Heart left ventricle (tissue), 16 donors: ENCODE measurements at regions not wholly inside any gene's neighbourhood (a gene's known extent, or its start where the extent isn't known, plus 50 kb on each side); places are given as distances from the start of the nearest gene placed in this dataset.

Source experiments
- ATAC-seq, 4 donors: fragments of 200-7000 bp; cut with Tn5 transposase; one replicate each; pipeline ENCODE4 v1.9.1; 2020 to 2022; ENCODE audit warnings: moderate library complexity in 4 of 4, mild to moderate bottlenecking in 3 of 4, moderate number of reproducible peaks in 1 of 4
- DNase-seq, 5 donors: peaks; one replicate each; pipeline ENCODE4 v3.0.0-alpha.2; 2020
- H3K27ac ChIP-seq, 12 donors: fragments of 200-600 bp; sonication (generic) in 4 of 12; one replicate each; pipeline versions ENCODE4 v1.5.0 to v1.8.0; 2016 to 2022; ENCODE audit warnings: mild to moderate bottlenecking in 2 of 12
- H3K27me3 ChIP-seq, 9 donors: fragments of 200-600 bp; sonication (generic) in 2 of 9; one replicate each; pipeline versions ENCODE4 v1.5.1 to v1.8.0; 2016 to 2022; ENCODE audit warnings: mild to moderate bottlenecking in 3 of 9
- H3K36me3 ChIP-seq, 9 donors: fragments of 200-600 bp; sonication (generic) in 2 of 9; one replicate each; pipeline versions ENCODE4 v1.5.0 to v1.8.0; 2018 to 2022; ENCODE audit warnings: mild to moderate bottlenecking in 2 of 9
- H3K4me1 ChIP-seq, 12 donors: fragments of 200-600 bp; sonication (generic) in 4 of 12; one replicate each; pipeline versions ENCODE4 v1.5.0 to v1.8.0; 2016 to 2022; ENCODE audit warnings: mild to moderate bottlenecking in 3 of 12
- H3K4me3 ChIP-seq, 12 donors: fragments of 200-600 bp; sonication (generic) in 4 of 12; one replicate each; pipeline versions ENCODE4 v1.5.0 to v1.8.0; 2017 to 2022; ENCODE audit warnings: mild to moderate bottlenecking in 9 of 12, moderate library complexity in 4 of 12
- H3K9me3 ChIP-seq, 12 donors: fragments of 200-600 bp; sonication (generic) in 4 of 12; one replicate each; pipeline versions ENCODE4 v1.5.0 to v1.8.0; 2016 to 2022; ENCODE audit warnings: mild to moderate bottlenecking in 1 of 12
- POLR2A ChIP-seq, 2 donors: fragments of 450-650 bp; IDR thresholded peaks; one replicate each; pipeline ENCODE4 v1.6.1; 2017; ENCODE audit warnings: antibody characterized with exemption in 2 of 2, mild to moderate bottlenecking in 2 of 2, moderate library complexity in 2 of 2
- WGBS, 4 donors: extraction: QIAGEN DNeasy Blood & Tissue Kit in 2 of 4; methylation state at CpG; one replicate each; pipeline versions ENCODE4 v1.1.5 to v1.1.7; 2013 to 2018; 5-methylcytosine and 5-hydroxymethylcytosine counted together
- intact Hi-C, 10 donors: fragments of 100-400 bp; cut with DNase I; formaldehyde crosslinking; loops; one replicate each; pipeline versions ENCODE4 v1.11.1 to v1.14.2; 2022
- TF ChIP-seq, protein P1 (sequence below), 12 donors: fragments of 200-600 bp; sonication (generic) in 4 of 12; IDR thresholded peaks; one replicate each; pipeline versions ENCODE4 v1.5.0 to v1.8.0; 2018 to 2022; ENCODE audit warnings: antibody characterized with exemption in 12 of 12, mild to moderate bottlenecking in 5 of 12
- donor health status: ischemic (EF 13 %, LVEDD 7.1; RV severe dilation, severe dysfunction).
- donor health status: healthy with polysubstance abuse.
- donor health status: DM: no; HTN: yes; CAD: no.
- donor health status: DM: no; HTN: no; CAD: no.
- donor health status: ischemic (EF 25% LVEDD 6.9; RV normal size, moderate dysfunction).
- donor health status: ischemic (EF 25% LVEDD 5.7; RV mildly dilated, moderate dysfunction).
- donor health status: healthy.
- donor health status: DM: yes; HTN: yes; CAD: no.
- donor health status: ischemic (EF 35%, LVEDD 5.7; RV mildly dilated, moderate dysfunction).
- donor health status: nonischemic (EF 11% LVEDD 7.7; RV severe dilation, severe dysfunction).
- donor health status: DM: yes; HTN: yes; CAD: no.
- donor health status: PGD.
- donor health status: ischemic (EF 29% LVEDD 5.4; RV normal size, mild dysfunction).
- donor health status: nonischemic (EF 23%, LVEDD 6.1; RV moderate dilation, normal function).

DNA sequence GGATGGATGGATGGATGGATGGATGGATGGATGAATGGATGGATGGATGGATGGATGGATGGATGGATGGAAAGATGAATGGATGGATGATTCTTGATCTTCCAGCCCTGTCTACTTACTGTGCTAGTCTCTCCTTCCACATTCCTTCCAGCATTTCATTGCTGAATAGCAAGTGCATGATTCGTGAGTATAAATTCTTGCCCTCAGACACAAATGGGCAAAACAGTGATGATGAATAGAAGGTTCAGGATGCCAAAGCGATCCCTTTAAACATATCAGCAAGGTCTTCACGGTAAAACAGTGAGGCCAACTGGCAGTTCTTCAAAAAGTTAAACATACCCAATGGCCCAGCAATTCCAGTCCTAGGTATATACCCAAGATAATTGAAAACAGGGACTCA is 400.2 kb downstream of the MN1 start:
- intact Hi-C loops = loop anchor here in 3 of 10 donors (10.0 kb wide), 3 partner anchors 313 to 647 kb away; no protein-coding TSS in a partner anchor
- no peak for DNase-seq
- peaks cover 0 to 9% (median 0%) of the 10 kb centered on the region in 12 donors for H3K9me3 ChIP-seq
- WGBS, 4 donors = 77 to 80% (median 79%) methylated on average over 3 of the region's 3 CpGs
- TF ChIP-seq, protein P1, sequence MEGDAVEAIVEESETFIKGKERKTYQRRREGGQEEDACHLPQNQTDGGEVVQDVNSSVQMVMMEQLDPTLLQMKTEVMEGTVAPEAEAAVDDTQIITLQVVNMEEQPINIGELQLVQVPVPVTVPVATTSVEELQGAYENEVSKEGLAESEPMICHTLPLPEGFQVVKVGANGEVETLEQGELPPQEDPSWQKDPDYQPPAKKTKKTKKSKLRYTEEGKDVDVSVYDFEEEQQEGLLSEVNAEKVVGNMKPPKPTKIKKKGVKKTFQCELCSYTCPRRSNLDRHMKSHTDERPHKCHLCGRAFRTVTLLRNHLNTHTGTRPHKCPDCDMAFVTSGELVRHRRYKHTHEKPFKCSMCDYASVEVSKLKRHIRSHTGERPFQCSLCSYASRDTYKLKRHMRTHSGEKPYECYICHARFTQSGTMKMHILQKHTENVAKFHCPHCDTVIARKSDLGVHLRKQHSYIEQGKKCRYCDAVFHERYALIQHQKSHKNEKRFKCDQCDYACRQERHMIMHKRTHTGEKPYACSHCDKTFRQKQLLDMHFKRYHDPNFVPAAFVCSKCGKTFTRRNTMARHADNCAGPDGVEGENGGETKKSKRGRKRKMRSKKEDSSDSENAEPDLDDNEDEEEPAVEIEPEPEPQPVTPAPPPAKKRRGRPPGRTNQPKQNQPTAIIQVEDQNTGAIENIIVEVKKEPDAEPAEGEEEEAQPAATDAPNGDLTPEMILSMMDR (IDR thresholded peaks at IDR 0.05) = no peak
- no peak for TF ChIP-seq POLR2A (IDR thresholded peaks at IDR 0.05)
- no peak overlapping the region for H3K4me3 ChIP-seq
- no peak overlapping the region for H3K27ac ChIP-seq
- ATAC-seq = no peak
- H3K36me3 ChIP-seq = no peaks in the 10 kb centered on the region
- H3K4me1 ChIP-seq = peaks cover 0 to 4% (median 0%) of the 10 kb centered on the region in 12 donors
- H3K27me3 ChIP-seq = peaks cover 0 to 22% (median 4%) of the 10 kb centered on the region in 9 donors

DNA sequence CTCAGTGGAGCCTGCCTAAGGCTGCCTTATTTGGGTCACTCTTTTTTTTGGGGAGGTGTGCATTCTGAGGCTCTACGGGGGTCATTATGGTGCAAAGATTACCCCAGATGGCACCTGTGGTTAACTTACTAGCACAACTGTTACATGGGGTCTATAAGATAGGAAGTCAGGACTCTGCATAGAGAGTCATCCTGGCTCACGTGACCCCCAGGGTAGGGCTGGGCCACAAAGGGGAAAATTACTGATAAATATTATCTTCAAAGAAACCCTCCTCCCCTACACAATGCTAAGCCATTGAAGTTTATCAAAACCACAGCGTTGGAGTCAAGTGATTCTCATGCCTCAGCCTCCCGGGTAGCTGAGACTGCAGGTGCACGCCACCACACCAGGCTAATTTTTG is 397.1 kb downstream of the MN1 start:
- intact Hi-C loops = loop anchor here in 3 of 10 donors (10.0 kb wide), 3 partner anchors 310 to 650 kb away; no protein-coding TSS in a partner anchor
- ATAC-seq = no peak

DNA sequence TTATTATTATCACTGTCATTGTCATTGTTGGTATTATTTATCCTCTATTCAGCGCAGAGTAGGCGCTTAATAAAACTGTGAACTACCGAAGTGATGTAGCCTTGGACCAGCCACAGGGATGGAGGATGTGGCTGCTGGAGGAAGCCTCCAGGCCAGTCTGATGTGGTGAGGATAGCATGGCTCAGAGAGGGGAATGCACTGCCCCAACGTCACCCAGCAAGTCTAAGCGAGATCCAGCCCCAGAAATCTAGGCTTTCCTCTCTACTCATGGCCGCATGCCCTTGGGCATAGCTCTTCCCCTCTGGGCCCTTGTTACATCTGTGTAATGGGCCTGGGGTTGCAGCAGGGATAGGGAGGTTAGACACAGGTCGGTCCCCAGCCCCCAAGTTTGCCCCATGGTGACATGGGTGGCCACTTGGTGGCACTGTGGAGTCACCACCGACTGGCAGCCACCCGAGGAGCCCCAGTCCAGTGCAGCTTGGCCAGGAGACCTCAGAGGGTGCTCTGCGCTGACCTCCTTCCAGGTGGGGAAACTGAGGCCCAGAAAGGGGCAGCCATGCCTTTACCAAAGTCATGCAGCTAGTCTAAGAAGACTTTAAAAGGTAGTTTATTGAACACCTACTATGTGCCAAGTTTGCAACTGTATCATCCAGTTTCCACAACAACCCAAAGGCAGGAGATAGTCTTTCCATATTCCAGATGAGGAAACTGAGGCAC is 395.7 kb downstream of the MN1 start:
- intact Hi-C loops = loop anchor here (1.0 to 10.0 kb wide), 8 partner anchors 309 to 651 kb away; partner anchors contain the start of gene MN1 (in 3 of the 10)
- H3K9me3 ChIP-seq = peaks cover 0 to 8% (median 0%) of the 10 kb centered on the region in 12 donors
- H3K36me3 ChIP-seq = no peaks in the 10 kb centered on the region
- peak; percentile 47 to 83 (median 62) for DNase-seq
- H3K4me3 ChIP-seq = no peak overlapping the region
- H3K4me1 ChIP-seq = peaks cover 0 to 9% (median 0%) of the 10 kb centered on the region in 12 donors
- no peak overlapping the region for H3K27ac ChIP-seq
- WGBS, 4 donors = 57 to 69% (median 62%) methylated on average over 8 to 10 of the region's 10 CpGs
- H3K27me3 ChIP-seq = peaks cover 0 to 24% (median 0%) of the 10 kb centered on the region in 9 donors
- ATAC-seq = peak; percentile 74 to 89 (median 82)
- TF ChIP-seq, protein P1 (IDR thresholded peaks at IDR 0.05) = peak; percentile 64 to 81 (median 74)
- TF ChIP-seq POLR2A (IDR thresholded peaks at IDR 0.05) = no peak

More for the DNA sequence above, 397.1 kb downstream of the MN1 start:
- Histone ChIP-seq H3K27ac (no peak overlapping the region), H3K9me3 (peaks cover 0 to 9% (median 0%) of the 10 kb centered on the region in 12 donors), H3K4me1 (peaks cover 0 to 9% (median 0%) of the 10 kb centered on the region in 12 donors), H3K36me3 (no peaks in the 10 kb centered on the region), H3K4me3 (no peak overlapping the region), H3K27me3 (peaks cover 0 to 34% (median 4%) of the 10 kb centered on the region in 9 donors)
- no peak for DNase-seq
- WGBS, 4 donors = 75 to 81% (median 77%) methylated on average over 5 of the region's 5 CpGs
- TF ChIP-seq POLR2A (IDR thresholded peaks at IDR 0.05) = no peak
- TF ChIP-seq, protein P1 (IDR thresholded peaks at IDR 0.05) = no peak

DNA sequence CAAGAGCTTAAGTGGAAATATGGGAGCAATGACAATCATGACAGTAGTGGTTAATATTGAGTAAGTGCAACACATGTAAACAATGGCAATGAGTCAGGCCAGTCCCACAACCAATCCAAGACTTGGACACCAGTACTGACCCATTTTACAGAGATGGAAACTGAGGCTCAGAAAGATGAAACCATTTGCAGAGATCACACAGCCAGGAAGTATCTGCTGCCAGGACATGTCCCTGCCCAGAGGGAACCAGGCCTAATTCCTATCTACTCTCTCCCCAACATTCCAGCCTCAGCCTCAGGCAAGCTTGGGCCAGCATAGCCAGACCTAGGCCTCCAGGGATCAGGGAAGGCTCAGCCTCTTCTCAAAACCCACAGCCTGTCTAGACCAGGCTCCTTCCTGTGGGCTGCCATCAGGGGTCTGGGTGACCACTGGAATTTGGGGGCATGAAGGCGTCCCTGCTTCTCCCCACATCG is 395.1 kb downstream of the MN1 start:
- Histone ChIP-seq H3K9me3 (peaks cover 0 to 8% (median 0%) of the 10 kb centered on the region in 12 donors), H3K4me3 (no peak overlapping the region), H3K4me1 (peaks cover 0 to 9% (median 0%) of the 10 kb centered on the region in 12 donors), H3K27me3 (peaks cover 0 to 22% (median 0%) of the 10 kb centered on the region in 9 donors), H3K27ac (no peak overlapping the region), H3K36me3 (no peaks in the 10 kb centered on the region)
- intact Hi-C loops = loop anchor here (1.0 to 10.0 kb wide), 8 partner anchors 308 to 652 kb away; partner anchors contain the start of gene MN1 (in 3 of the 10)
- ATAC-seq (no peak), DNase-seq (no peak)
- no peak for TF ChIP-seq POLR2A (IDR thresholded peaks at IDR 0.05)
- TF ChIP-seq, protein P1 (IDR thresholded peaks at IDR 0.05) = no peak
- WGBS, 4 donors = 89 to 100% (median 92%) methylated on average over 2 of the region's 2 CpGs
